ENCODE measurements at regions not wholly inside any gene's neighbourhood (a gene's known extent, or its start where the extent isn't known, plus 50 kb on each side); places are given as distances from the start of the nearest gene placed in this dataset.

DNA sequence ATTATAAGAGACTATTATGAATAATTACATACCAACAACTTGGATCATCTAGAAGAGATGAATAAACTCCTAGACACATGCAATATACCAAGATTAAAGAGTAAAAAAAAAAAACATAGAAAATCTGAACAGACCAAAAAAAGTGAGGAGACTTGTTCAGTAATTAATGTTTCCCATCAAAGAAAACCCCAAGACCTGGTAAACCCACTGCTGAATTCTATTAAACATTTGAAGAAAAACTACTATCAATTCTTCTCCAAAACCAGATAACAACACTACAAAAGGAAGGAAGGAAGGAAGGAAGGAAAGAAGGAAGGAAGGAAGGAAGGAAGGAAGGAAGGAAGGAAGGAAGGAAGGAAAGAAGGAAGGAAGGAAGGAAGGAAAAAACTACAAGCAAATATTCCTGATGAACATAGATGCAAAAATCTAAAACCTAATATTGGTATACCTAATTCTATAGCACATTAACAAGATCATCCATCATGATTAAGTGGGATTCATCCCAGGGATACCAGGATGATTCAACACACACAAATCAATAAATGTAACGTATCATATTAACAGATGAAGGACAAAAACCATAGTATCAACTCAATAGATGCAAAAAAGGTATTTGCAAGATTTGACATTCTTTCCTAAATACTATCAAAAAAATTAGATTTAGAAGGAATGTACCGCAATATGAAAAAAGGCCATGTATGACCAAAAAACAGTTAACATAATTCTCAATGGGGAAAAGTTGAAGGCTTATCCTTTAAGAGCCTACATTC, 445.5 kb downstream of the KCNH5 start:
- H3K27me3 ChIP-seq (ENCODE audit: control insufficient read depth, insufficient read depth, low read length) = no peaks in the 10 kb centered on the region
- no peak overlapping the region for H3K4me3 ChIP-seq (ENCODE audit: low read depth, low read length)
- H3K36me3 ChIP-seq (ENCODE audit: control insufficient read depth, insufficient read depth, low read length) = no peaks in the 10 kb centered on the region
- FAIRE-seq (no peak), DNase-seq (ENCODE audit: low read depth) (no peak)
- TF ChIP-seq, protein P1, sequence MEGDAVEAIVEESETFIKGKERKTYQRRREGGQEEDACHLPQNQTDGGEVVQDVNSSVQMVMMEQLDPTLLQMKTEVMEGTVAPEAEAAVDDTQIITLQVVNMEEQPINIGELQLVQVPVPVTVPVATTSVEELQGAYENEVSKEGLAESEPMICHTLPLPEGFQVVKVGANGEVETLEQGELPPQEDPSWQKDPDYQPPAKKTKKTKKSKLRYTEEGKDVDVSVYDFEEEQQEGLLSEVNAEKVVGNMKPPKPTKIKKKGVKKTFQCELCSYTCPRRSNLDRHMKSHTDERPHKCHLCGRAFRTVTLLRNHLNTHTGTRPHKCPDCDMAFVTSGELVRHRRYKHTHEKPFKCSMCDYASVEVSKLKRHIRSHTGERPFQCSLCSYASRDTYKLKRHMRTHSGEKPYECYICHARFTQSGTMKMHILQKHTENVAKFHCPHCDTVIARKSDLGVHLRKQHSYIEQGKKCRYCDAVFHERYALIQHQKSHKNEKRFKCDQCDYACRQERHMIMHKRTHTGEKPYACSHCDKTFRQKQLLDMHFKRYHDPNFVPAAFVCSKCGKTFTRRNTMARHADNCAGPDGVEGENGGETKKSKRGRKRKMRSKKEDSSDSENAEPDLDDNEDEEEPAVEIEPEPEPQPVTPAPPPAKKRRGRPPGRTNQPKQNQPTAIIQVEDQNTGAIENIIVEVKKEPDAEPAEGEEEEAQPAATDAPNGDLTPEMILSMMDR (IDR thresholded peaks at IDR 0.05; ENCODE audit: insufficient read depth, low read length, severe bottlenecking) = no peak

DNA sequence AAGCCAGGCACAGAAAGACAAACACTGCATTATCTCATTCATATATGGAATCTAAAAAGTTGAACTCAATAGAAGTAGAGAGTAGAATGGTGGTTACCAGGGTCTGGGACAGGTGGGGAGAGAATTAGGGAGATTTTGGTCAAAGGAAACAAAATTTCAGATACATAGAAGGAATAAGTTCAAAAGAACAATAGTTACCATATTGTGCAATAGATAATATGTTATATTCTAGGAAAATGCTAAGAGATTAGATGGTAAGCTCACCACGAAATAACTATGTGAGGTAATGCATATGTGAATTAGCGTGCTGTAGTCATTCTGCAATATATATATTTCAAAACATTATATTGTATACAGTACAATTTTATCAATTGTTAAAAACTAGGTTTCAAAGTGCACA, 442.5 kb downstream of the KCNH5 start:
- H3K27me3 ChIP-seq (ENCODE audit: control insufficient read depth, insufficient read depth, low read length) = no peaks in the 10 kb centered on the region
- TF ChIP-seq, protein P1 (IDR thresholded peaks at IDR 0.05; ENCODE audit: insufficient read depth, low read length, severe bottlenecking) = no peak
- H3K36me3 ChIP-seq (ENCODE audit: control insufficient read depth, insufficient read depth, low read length) = no peaks in the 10 kb centered on the region
- H3K4me3 ChIP-seq (ENCODE audit: low read depth, low read length) = no peak overlapping the region
- no peak for DNase-seq (ENCODE audit: low read depth)
- no peak for FAIRE-seq

DNA sequence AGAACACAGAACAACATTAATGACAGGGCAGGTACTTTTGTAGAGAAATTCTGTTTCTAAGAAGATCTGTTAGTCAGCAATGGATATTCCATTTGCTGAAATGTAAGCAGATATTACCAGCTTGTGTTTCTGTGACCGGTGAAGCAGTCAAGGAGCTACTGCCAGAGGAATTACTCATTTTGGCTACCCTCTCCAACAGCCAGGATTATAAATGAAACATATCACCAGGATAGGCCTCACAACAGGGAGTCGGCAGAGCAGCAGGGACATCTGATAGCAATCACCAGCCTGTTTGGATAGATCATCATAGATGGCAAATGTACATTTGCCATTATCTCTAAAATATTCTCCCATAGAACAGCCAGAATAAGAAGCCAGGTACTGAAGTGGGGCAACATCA, 440.7 kb downstream of the KCNH5 start:
- FAIRE-seq = no peak
- TF ChIP-seq, protein P1 (IDR thresholded peaks at IDR 0.05; ENCODE audit: insufficient read depth, low read length, severe bottlenecking) = no peak
- Histone ChIP-seq H3K36me3 (ENCODE audit: control insufficient read depth, insufficient read depth, low read length) (no peaks in the 10 kb centered on the region), H3K4me3 (ENCODE audit: low read depth, low read length) (no peak overlapping the region), H3K27me3 (ENCODE audit: control insufficient read depth, insufficient read depth, low read length) (no peaks in the 10 kb centered on the region)
- no peak for DNase-seq (ENCODE audit: low read depth)

DNA sequence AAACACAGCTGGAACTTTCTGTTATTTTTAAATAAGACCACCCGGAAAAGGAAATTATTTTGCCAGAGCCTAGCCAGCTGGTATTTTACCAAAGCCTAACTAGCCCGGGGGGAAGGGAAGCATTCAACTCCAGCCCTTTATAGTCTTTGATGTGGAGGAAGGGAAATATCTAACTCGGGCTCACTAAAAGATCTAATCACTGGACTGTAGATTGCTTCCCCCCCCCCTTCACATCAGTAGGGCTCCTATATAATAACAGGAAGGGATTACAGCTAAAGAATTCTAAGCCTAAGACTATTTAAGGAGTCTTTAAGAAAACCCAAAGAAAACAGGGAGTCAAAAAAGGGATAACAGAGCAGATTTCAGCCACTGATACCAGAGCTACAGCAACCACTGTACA, 431.1 kb downstream of the KCNH5 start:
- Histone ChIP-seq H3K4me3 (ENCODE audit: low read depth, low read length) (no peak overlapping the region), H3K36me3 (ENCODE audit: control insufficient read depth, insufficient read depth, low read length) (no peaks in the 10 kb centered on the region), H3K27me3 (ENCODE audit: control insufficient read depth, insufficient read depth, low read length) (no peaks in the 10 kb centered on the region)
- no peak for FAIRE-seq
- TF ChIP-seq, protein P1 (IDR thresholded peaks at IDR 0.05; ENCODE audit: insufficient read depth, low read length, severe bottlenecking) = no peak
- DNase-seq (ENCODE audit: low read depth) = no peak

DNA sequence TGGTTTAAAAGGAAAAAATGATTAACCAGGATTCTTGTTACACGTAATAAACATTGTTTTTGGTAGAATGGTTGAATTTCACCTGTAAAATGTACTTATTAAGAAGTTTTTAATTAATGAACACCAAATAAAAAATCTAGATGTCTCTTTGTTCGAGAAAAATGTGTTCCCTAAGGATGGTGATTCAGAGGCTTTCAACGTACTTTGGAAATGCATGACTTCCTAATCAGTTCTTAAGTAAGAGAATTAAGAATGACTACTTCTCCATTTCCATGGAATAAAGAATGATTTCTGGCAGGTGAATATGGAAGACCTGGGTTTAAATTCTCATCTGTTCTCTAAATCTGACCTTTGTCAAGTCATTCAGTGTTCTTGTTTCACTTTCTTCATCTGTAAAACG, 428.6 kb downstream of the KCNH5 start:
- H3K4me3 ChIP-seq (ENCODE audit: low read depth, low read length) = no peak overlapping the region
- FAIRE-seq (no peak), DNase-seq (ENCODE audit: low read depth) (no peak)
- H3K36me3 ChIP-seq (ENCODE audit: control insufficient read depth, insufficient read depth, low read length) = no peaks in the 10 kb centered on the region
- no peaks in the 10 kb centered on the region for H3K27me3 ChIP-seq (ENCODE audit: control insufficient read depth, insufficient read depth, low read length)
- TF ChIP-seq, protein P1 (IDR thresholded peaks at IDR 0.05; ENCODE audit: insufficient read depth, low read length, severe bottlenecking) = no peak

DNA sequence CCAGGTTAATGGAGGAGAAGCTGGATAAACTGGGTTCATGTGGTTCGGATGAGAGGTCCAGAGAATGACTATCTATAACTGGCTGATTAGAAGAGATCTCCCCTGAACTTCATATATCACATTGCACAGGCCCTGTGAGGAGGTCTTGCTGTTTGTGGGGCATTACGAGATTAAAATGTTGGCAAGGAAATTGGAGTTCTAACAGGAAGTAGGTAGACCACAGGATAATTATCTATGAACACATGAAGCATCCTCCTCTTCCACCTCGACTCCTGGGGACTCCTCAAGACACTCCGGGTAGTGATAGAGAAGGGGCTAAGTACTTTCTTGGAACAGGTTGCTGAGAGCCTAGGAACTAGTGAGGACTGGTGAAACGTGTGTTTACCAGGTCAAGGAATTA, 418.8 kb downstream of the KCNH5 start:
- Histone ChIP-seq H3K27me3 (ENCODE audit: control insufficient read depth, insufficient read depth, low read length) (no peaks in the 10 kb centered on the region), H3K36me3 (ENCODE audit: control insufficient read depth, insufficient read depth, low read length) (no peaks in the 10 kb centered on the region), H3K4me3 (ENCODE audit: low read depth, low read length) (no peak overlapping the region)
- no peak for DNase-seq (ENCODE audit: low read depth)
- FAIRE-seq = no peak
- TF ChIP-seq, protein P1 (IDR thresholded peaks at IDR 0.05; ENCODE audit: insufficient read depth, low read length, severe bottlenecking) = no peak

Data from bronchial epithelial cell (primary cell).